ENCODE measurements at regions not wholly inside any gene's neighbourhood (a gene's known extent, or its start where the extent isn't known, plus 50 kb on each side); places are given as distances from the start of the nearest gene placed in this dataset.

GRCh38 chr6:6820641-6821238 is 232.2 kb downstream of the LY86 start:
- WGBS, 5 donors: 83 to 94% (median 87%) methylated on average over 9 to 10 of the region's 10 CpGs
- TF ChIP-seq, protein P1, sequence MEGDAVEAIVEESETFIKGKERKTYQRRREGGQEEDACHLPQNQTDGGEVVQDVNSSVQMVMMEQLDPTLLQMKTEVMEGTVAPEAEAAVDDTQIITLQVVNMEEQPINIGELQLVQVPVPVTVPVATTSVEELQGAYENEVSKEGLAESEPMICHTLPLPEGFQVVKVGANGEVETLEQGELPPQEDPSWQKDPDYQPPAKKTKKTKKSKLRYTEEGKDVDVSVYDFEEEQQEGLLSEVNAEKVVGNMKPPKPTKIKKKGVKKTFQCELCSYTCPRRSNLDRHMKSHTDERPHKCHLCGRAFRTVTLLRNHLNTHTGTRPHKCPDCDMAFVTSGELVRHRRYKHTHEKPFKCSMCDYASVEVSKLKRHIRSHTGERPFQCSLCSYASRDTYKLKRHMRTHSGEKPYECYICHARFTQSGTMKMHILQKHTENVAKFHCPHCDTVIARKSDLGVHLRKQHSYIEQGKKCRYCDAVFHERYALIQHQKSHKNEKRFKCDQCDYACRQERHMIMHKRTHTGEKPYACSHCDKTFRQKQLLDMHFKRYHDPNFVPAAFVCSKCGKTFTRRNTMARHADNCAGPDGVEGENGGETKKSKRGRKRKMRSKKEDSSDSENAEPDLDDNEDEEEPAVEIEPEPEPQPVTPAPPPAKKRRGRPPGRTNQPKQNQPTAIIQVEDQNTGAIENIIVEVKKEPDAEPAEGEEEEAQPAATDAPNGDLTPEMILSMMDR (IDR thresholded peaks at IDR 0.05 in 8 of 11, conservative IDR thresholded peaks at IDR 0.05 in 3 of 11): no peak
- TF ChIP-seq POLR2A (IDR thresholded peaks at IDR 0.05): no peak
- TF ChIP-seq POLR2AphosphoS5 (IDR thresholded peaks at IDR 0.05): no peak
- no peaks in the 10 kb centered on the region for H3K36me3 ChIP-seq
- no peak overlapping the region for H3K27ac ChIP-seq
- no peak overlapping the region for H3K4me3 ChIP-seq
- H3K4me1 ChIP-seq: peaks cover 0 to 17% (median 0%) of the 10 kb centered on the region in 6 donors
- H3K27me3 ChIP-seq (replicated peaks in 1 of 7): peaks cover 0 to 7% (median 0%) of the 10 kb centered on the region in 7 donors
- H3K9me3 ChIP-seq: no peaks in the 10 kb centered on the region
- DNase-seq: no peak
- intact Hi-C loops (cut with DNase I; ENCODE audit: low total_unique reads): no loop called here

GRCh38 chr6:6821639-6822261 is 233.2 kb downstream of the LY86 start:
- H3K27ac ChIP-seq: no peak overlapping the region
- H3K27me3 ChIP-seq (replicated peaks in 1 of 7): peaks cover 0 to 7% (median 0%) of the 10 kb centered on the region in 7 donors
- WGBS, 5 donors: 70 to 86% (median 81%) methylated on average over 3 of the region's 3 CpGs
- no peak for TF ChIP-seq POLR2A (IDR thresholded peaks at IDR 0.05)
- H3K4me3 ChIP-seq: no peak overlapping the region
- no peaks in the 10 kb centered on the region for H3K36me3 ChIP-seq
- DNase-seq: no peak
- peaks cover 5 to 26% (median 8%) of the 10 kb centered on the region in 6 donors for H3K4me1 ChIP-seq
- no peaks in the 10 kb centered on the region for H3K9me3 ChIP-seq
- intact Hi-C loops (cut with DNase I; ENCODE audit: low total_unique reads): no loop called here

- Histone ChIP-seq H3K27me3 (replicated peaks in 1 of 7) (peaks cover 0 to 10% (median 0%) of the 10 kb centered on the region in 7 donors), H3K4me1 (peaks cover 5 to 34% (median 15%) of the 10 kb centered on the region in 6 donors), H3K9me3 (no peaks in the 10 kb centered on the region), H3K27ac (no peak overlapping the region), H3K4me3 (no peak overlapping the region), H3K36me3 (no peaks in the 10 kb centered on the region)
- TF ChIP-seq POLR2A (IDR thresholded peaks at IDR 0.05): no peak
- TF ChIP-seq, protein P1 (IDR thresholded peaks at IDR 0.05 in 8 of 11, conservative IDR thresholded peaks at IDR 0.05 in 3 of 11): no peak
- 62 to 77% (median 67%) methylated on average over 6 of the region's 6 CpGs for WGBS, 5 donors
- intact Hi-C loops (cut with DNase I; ENCODE audit: low total_unique reads): no loop called here
- no peak for DNase-seq
Observed at GRCh38 chr6:6823030-6823429, 234.5 kb downstream of the LY86 start.

GRCh38 chr6:6823568-6824224 is 235.2 kb downstream of the LY86 start:
- DNase-seq: no peak
- Histone ChIP-seq H3K9me3 (no peaks in the 10 kb centered on the region), H3K27me3 (replicated peaks in 1 of 7) (peaks cover 0 to 10% (median 0%) of the 10 kb centered on the region in 7 donors), H3K27ac (no peak overlapping the region), H3K4me3 (no peak overlapping the region), H3K36me3 (no peaks in the 10 kb centered on the region), H3K4me1 (peaks cover 5 to 34% (median 15%) of the 10 kb centered on the region in 6 donors)
- 64 to 81% (median 78%) methylated on average over 5 of the region's 5 CpGs for WGBS, 5 donors
- TF ChIP-seq, protein P1 (IDR thresholded peaks at IDR 0.05 in 8 of 11, conservative IDR thresholded peaks at IDR 0.05 in 3 of 11): no peak
- TF ChIP-seq POLR2A (IDR thresholded peaks at IDR 0.05): no peak
- TF ChIP-seq POLR2AphosphoS5 (IDR thresholded peaks at IDR 0.05): no peak
- intact Hi-C loops (cut with DNase I; ENCODE audit: low total_unique reads): no loop called here
